ENCODE measurements at regions not wholly inside any gene's neighbourhood (a gene's known extent, or its start where the extent isn't known, plus 50 kb on each side); places are given as distances from the start of the nearest gene placed in this dataset.

GRCh38 chr3:101146946-101147345 lies 153.7 kb upstream of the ABI3BP start:
- TF ChIP-seq POLR2A (IDR thresholded peaks at IDR 0.05; ENCODE audit: low read depth, low read length) (no peak), CTCF (IDR thresholded peaks at IDR 0.05; ENCODE audit: extremely low read depth in 1 of 2, insufficient read depth in 1 of 2, low read depth in 1 of 2, low read length in 2 of 2) (no peak), FOS (IDR thresholded peaks at IDR 0.05; ENCODE audit: borderline replicate concordance, insufficient read depth, low read length) (no peak), JUN (IDR thresholded peaks at IDR 0.05; ENCODE audit: borderline replicate concordance, insufficient read depth, insufficient read length, low read depth) (no peak), EZH2 (IDR thresholded peaks at IDR 0.05; ENCODE audit: borderline replicate concordance, low read depth, low read length, severe bottlenecking) (no peak), POLR2AphosphoS5 (IDR thresholded peaks at IDR 0.05; ENCODE audit: insufficient read depth, low read depth, low read length) (no peak), MYC (IDR thresholded peaks at IDR 0.05; ENCODE audit: low read depth, low read length) (no peak), MAX (IDR thresholded peaks at IDR 0.05; ENCODE audit: insufficient read depth, insufficient read length) (no peak), GATA2 (IDR thresholded peaks at IDR 0.05; ENCODE audit: insufficient read depth, insufficient read length, low read depth, low read length) (no peak)
